ES-I3 (cell line): ENCODE measurements at regions not wholly inside any gene's neighbourhood (a gene's known extent, or its start where the extent isn't known, plus 50 kb on each side); places are given as distances from the start of the nearest gene placed in this dataset.

Source experiments
- H3K36me3 ChIP-seq: 2 replicates; pipeline ENCODE4 v1.6.1; 2013; ENCODE audit warnings: mild to moderate bottlenecking, low read length, control low read depth, moderate library complexity; ENCODE audit not compliant: insufficient read depth
- H3K4me1 ChIP-seq: 2 replicates; pipeline ENCODE4 v1.6.1; 2013; ENCODE audit warnings: mild to moderate bottlenecking, control low read depth, low read length; ENCODE audit not compliant: insufficient read depth
- H3K9ac ChIP-seq: 2 replicates; pipeline ENCODE4 v1.6.1; 2013; ENCODE audit warnings: low read depth, mild to moderate bottlenecking, low read length, moderate library complexity
- H3K9me3 ChIP-seq: 2 replicates; pipeline ENCODE4 v1.6.1; 2013; ENCODE audit warnings: mild to moderate bottlenecking, low read length, moderate library complexity; ENCODE audit not compliant: control insufficient read depth, insufficient read depth

- Histone ChIP-seq H3K9me3 (no peaks in the 10 kb centered on the region; the same call in 1 of the 2 replicates), H3K36me3 (no peaks in the 10 kb centered on the region), H3K4me1 (no peaks in the 10 kb centered on the region), H3K9ac (no peak overlapping the region)
Observed at GRCh38 chr1:238073991-238074390, 183.3 kb upstream of the ZP4 start.

- no peak overlapping the region for H3K9ac ChIP-seq
- H3K36me3 ChIP-seq, result no peaks in the 10 kb centered on the region
- no peaks in the 10 kb centered on the region; the same call in 1 of the 2 replicates for H3K9me3 ChIP-seq
- no peaks in the 10 kb centered on the region for H3K4me1 ChIP-seq
Observed at GRCh38 chr1:238071061-238071460, 180.3 kb upstream of the ZP4 start.

GRCh38 chr1:238063454-238063853, 172.7 kb upstream of the ZP4 start:
- peaks cover 4% of the 10 kb centered on the region for H3K9me3 ChIP-seq
- H3K36me3 ChIP-seq, result no peaks in the 10 kb centered on the region
- peaks cover 4% of the 10 kb centered on the region; the same call in 1 of the 2 replicates for H3K4me1 ChIP-seq
- no peak overlapping the region for H3K9ac ChIP-seq

- Histone ChIP-seq H3K9me3 (peaks cover 11% of the 10 kb centered on the region), H3K4me1 (peaks cover 4% of the 10 kb centered on the region; the same call in 1 of the 2 replicates), H3K36me3 (no peaks in the 10 kb centered on the region), H3K9ac (no peak overlapping the region)
Observed at GRCh38 chr1:238061967-238062613, 171.4 kb upstream of the ZP4 start.

- H3K9me3 ChIP-seq, result peaks cover 11% of the 10 kb centered on the region
- no peaks in the 10 kb centered on the region for H3K36me3 ChIP-seq
- H3K9ac ChIP-seq, result no peak overlapping the region
- H3K4me1 ChIP-seq, result peaks cover 4% of the 10 kb centered on the region; the same call in 1 of the 2 replicates
Observed at GRCh38 chr1:238060061-238060460, 169.3 kb upstream of the ZP4 start.

- Histone ChIP-seq H3K9ac (no peak overlapping the region), H3K36me3 (no peaks in the 10 kb centered on the region)
Observed at GRCh38 chr1:238052496-238053266, 162.0 kb upstream of the ZP4 start.

GRCh38 chr1:238029126-238029525, 138.4 kb upstream of the ZP4 start:
- Histone ChIP-seq H3K9me3 (peaks cover 5% of the 10 kb centered on the region; the same call in 1 of the 2 replicates), H3K4me1 (peaks cover 8% of the 10 kb centered on the region; the same call in 1 of the 2 replicates), H3K36me3 (no peaks in the 10 kb centered on the region), H3K9ac (no peak overlapping the region)

More at GRCh38 chr1:238052496-238053266, 162.0 kb upstream of the ZP4 start:
- Histone ChIP-seq H3K4me1 (no peaks in the 10 kb centered on the region), H3K9me3 (peaks cover 5% of the 10 kb centered on the region; the same call in 1 of the 2 replicates)

- Histone ChIP-seq H3K9me3 (peaks cover 5% of the 10 kb centered on the region; the same call in 1 of the 2 replicates), H3K36me3 (no peaks in the 10 kb centered on the region), H3K4me1 (peaks cover 8% of the 10 kb centered on the region; the same call in 1 of the 2 replicates)
Observed at GRCh38 chr1:238027366-238027765, 136.6 kb upstream of the ZP4 start.

GRCh38 chr1:238023137-238023536, 132.4 kb upstream of the ZP4 start:
- Histone ChIP-seq H3K4me1 (peaks cover 8% of the 10 kb centered on the region; the same call in 1 of the 2 replicates), H3K36me3 (no peaks in the 10 kb centered on the region), H3K9me3 (peaks cover 5% of the 10 kb centered on the region; the same call in 1 of the 2 replicates), H3K9ac (no peak overlapping the region)

More at GRCh38 chr1:238027366-238027765, 136.6 kb upstream of the ZP4 start:
- H3K9ac ChIP-seq, result no peak overlapping the region

GRCh38 chr1:238018214-238018613, 127.5 kb upstream of the ZP4 start:
- no peaks in the 10 kb centered on the region for H3K4me1 ChIP-seq
- no peak overlapping the region for H3K9ac ChIP-seq
- no peaks in the 10 kb centered on the region for H3K9me3 ChIP-seq
- no peaks in the 10 kb centered on the region for H3K36me3 ChIP-seq

GRCh38 chr1:238006779-238007178, 116.1 kb upstream of the ZP4 start:
- Histone ChIP-seq H3K9me3 (no peaks in the 10 kb centered on the region), H3K36me3 (no peaks in the 10 kb centered on the region), H3K9ac (no peak overlapping the region), H3K4me1 (no peaks in the 10 kb centered on the region)

GRCh38 chr1:238005116-238005515, 114.4 kb upstream of the ZP4 start:
- no peaks in the 10 kb centered on the region for H3K9me3 ChIP-seq
- H3K36me3 ChIP-seq, result no peaks in the 10 kb centered on the region
- H3K4me1 ChIP-seq, result no peaks in the 10 kb centered on the region
- no peak overlapping the region for H3K9ac ChIP-seq

GRCh38 chr1:238001818-238002217, 111.1 kb upstream of the ZP4 start:
- Histone ChIP-seq H3K9ac (no peak overlapping the region), H3K4me1 (0 out of 2 replicates have a peak, but pooled peaks cover 3% of the 10 kb centered on the region), H3K9me3 (no peaks in the 10 kb centered on the region), H3K36me3 (no peaks in the 10 kb centered on the region)

- Histone ChIP-seq H3K9me3 (no peaks in the 10 kb centered on the region), H3K36me3 (no peaks in the 10 kb centered on the region), H3K9ac (no peak overlapping the region), H3K4me1 (0 out of 2 replicates have a peak, but pooled peaks cover 3% of the 10 kb centered on the region)
Observed at GRCh38 chr1:237999426-238000052, 108.8 kb upstream of the ZP4 start.
